ENCODE measurements at regions not wholly inside any gene's neighbourhood (a gene's known extent, or its start where the extent isn't known, plus 50 kb on each side); places are given as distances from the start of the nearest gene placed in this dataset.

DNA sequence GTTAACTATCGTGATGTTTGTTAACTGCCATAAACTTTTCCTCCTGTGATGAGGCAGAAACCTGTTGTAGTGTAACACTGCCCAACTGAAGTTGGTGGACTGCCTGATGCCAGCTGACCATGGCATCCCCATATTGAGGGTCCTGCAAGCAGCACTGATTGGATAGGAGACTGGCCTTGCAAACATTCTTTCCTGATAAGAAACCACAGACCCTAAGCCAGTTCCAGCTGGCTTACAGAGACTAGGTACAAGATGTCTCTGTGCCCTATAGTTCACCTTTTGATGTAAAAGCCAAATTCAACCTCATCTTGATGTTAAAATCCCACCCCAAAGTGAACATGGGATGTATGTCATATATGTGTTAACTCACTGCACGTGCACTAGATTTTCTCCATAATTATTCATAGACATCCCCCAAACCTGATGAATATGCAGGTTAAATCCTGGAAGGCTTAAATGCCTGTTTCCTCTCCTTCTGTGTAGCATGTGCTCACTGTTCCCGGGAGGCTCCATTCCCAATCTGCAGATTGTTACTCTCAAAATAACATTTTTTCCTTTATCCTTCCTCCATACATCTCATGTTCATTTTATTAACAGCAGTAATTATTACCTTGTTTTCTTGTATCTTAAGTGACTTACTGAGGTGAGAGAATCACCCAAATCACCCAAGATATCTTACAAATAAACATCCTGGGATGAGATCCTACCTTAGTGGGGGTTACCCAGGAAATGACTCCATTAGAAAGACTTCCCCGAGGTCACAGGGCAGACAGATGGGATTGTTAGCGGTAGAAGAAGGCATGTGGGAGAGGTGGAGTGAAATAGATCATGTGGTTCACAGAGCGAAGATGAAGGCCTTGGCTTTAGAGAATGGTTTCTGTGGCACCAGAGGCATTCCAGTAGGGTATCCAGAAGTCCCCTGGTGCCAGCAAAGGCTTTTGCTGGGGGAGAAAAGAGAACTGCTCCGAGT, 566.7 kb downstream of the CCDC171 start:
- peaks cover 40% of the 10 kb centered on the region for H3K4me1 Mint-ChIP-seq (ENCODE audit: unreplicated experiment)
- DNase-seq (ENCODE audit: extremely low spot score, unreplicated experiment) = no peak
- TF ChIP-seq, protein P1, sequence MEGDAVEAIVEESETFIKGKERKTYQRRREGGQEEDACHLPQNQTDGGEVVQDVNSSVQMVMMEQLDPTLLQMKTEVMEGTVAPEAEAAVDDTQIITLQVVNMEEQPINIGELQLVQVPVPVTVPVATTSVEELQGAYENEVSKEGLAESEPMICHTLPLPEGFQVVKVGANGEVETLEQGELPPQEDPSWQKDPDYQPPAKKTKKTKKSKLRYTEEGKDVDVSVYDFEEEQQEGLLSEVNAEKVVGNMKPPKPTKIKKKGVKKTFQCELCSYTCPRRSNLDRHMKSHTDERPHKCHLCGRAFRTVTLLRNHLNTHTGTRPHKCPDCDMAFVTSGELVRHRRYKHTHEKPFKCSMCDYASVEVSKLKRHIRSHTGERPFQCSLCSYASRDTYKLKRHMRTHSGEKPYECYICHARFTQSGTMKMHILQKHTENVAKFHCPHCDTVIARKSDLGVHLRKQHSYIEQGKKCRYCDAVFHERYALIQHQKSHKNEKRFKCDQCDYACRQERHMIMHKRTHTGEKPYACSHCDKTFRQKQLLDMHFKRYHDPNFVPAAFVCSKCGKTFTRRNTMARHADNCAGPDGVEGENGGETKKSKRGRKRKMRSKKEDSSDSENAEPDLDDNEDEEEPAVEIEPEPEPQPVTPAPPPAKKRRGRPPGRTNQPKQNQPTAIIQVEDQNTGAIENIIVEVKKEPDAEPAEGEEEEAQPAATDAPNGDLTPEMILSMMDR (IDR thresholded peaks at IDR 0.05) = no peak
- H3K27me3 Mint-ChIP-seq (ENCODE audit: unreplicated experiment) = no peaks in the 10 kb centered on the region
- H3K9me3 Mint-ChIP-seq (ENCODE audit: unreplicated experiment) = no peaks in the 10 kb centered on the region
- H3K36me3 Mint-ChIP-seq (ENCODE audit: unreplicated experiment) = no peaks in the 10 kb centered on the region
- peak overlapping the region; percentile 94 for H3K27ac Mint-ChIP-seq (ENCODE audit: unreplicated experiment)
- H3K4me3 Mint-ChIP-seq (ENCODE audit: unreplicated experiment) = peak overlapping the region; percentile 43

DNA sequence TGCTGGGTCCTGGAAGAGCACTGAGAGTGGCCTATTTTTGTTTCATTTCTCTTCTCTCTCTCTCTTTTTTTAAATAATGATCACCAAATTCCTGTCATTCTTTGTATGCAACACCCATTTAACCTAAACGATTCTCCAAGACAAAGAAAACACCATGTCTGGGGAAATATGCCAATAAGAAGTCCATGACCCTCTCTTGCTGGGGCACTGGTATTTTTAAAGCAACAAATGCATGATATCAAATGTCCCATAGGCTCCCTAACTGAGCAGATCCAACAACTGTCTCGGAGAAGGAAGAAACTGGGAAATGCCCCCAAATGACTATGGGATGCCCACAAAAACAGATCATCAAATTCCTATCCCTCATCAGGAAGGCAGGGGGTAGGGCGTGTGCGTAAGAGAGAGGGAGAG, 567.4 kb downstream of the CCDC171 start:
- H3K4me1 Mint-ChIP-seq (ENCODE audit: unreplicated experiment) = peaks cover 41% of the 10 kb centered on the region
- no peaks in the 10 kb centered on the region for H3K36me3 Mint-ChIP-seq (ENCODE audit: unreplicated experiment)
- no peak for DNase-seq (ENCODE audit: extremely low spot score, unreplicated experiment)
- H3K27me3 Mint-ChIP-seq (ENCODE audit: unreplicated experiment) = no peaks in the 10 kb centered on the region
- H3K9me3 Mint-ChIP-seq (ENCODE audit: unreplicated experiment) = no peaks in the 10 kb centered on the region
- H3K27ac Mint-ChIP-seq (ENCODE audit: unreplicated experiment) = peak overlapping the region; percentile 94
- TF ChIP-seq, protein P1 (IDR thresholded peaks at IDR 0.05) = no peak
- peak overlapping the region; percentile 43 for H3K4me3 Mint-ChIP-seq (ENCODE audit: unreplicated experiment)

DNA sequence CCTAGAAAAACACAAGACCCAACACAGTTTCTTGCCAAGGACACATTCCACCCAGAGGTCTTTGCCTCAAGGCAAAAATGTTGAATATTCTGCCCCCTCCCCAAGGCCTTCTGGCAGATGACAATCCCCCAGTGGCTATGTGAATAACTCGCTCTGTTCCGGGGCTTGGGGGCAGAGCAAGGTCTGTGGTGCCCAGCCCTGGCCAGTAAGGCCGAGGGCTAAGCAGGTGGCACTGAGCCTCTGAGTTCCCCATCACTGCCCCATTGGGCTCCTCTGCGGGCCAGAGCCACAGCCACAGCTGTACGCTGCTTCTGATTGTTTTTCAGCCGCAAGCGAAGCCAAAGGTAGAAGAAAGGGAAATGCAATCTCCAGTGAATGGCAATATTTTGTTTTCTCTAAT, 567.9 kb downstream of the CCDC171 start:
- H3K27me3 Mint-ChIP-seq (ENCODE audit: unreplicated experiment) = no peaks in the 10 kb centered on the region
- peaks cover 46% of the 10 kb centered on the region for H3K4me1 Mint-ChIP-seq (ENCODE audit: unreplicated experiment)
- H3K9me3 Mint-ChIP-seq (ENCODE audit: unreplicated experiment) = no peaks in the 10 kb centered on the region
- H3K4me3 Mint-ChIP-seq (ENCODE audit: unreplicated experiment) = no peak overlapping the region
- TF ChIP-seq, protein P1 (IDR thresholded peaks at IDR 0.05) = no peak
- DNase-seq (ENCODE audit: extremely low spot score, unreplicated experiment) = no peak
- peak overlapping the region; percentile 94 for H3K27ac Mint-ChIP-seq (ENCODE audit: unreplicated experiment)
- no peaks in the 10 kb centered on the region for H3K36me3 Mint-ChIP-seq (ENCODE audit: unreplicated experiment)

DNA sequence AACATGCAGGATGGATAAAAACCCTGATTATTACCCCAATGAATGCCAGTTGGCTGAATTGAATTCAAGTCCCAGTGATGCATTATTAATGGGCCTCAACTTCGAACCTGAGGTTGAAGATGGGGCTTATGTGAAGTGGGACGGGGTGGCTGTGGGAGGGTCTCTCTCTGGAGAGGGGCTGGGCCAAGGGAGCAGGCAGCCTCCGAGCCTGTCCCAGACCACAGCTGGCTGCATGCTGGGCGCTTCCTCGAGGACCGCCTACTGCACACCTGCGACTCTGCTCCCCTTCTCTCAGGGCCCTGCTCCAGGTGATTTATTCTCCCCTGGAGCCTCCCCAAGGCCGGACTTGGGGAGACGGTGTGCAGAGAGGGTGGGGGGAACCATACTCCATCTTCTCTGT, 568.3 kb downstream of the CCDC171 start:
- TF ChIP-seq, protein P1 (IDR thresholded peaks at IDR 0.05) = no peak
- Mint-ChIP-seq H3K27ac (ENCODE audit: unreplicated experiment) (peak overlapping the region; percentile 94), H3K4me1 (ENCODE audit: unreplicated experiment) (peaks cover 49% of the 10 kb centered on the region), H3K9me3 (ENCODE audit: unreplicated experiment) (no peaks in the 10 kb centered on the region), H3K27me3 (ENCODE audit: unreplicated experiment) (no peaks in the 10 kb centered on the region), H3K4me3 (ENCODE audit: unreplicated experiment) (no peak overlapping the region), H3K36me3 (ENCODE audit: unreplicated experiment) (no peaks in the 10 kb centered on the region)
- DNase-seq (ENCODE audit: extremely low spot score, unreplicated experiment) = no peak

DNA sequence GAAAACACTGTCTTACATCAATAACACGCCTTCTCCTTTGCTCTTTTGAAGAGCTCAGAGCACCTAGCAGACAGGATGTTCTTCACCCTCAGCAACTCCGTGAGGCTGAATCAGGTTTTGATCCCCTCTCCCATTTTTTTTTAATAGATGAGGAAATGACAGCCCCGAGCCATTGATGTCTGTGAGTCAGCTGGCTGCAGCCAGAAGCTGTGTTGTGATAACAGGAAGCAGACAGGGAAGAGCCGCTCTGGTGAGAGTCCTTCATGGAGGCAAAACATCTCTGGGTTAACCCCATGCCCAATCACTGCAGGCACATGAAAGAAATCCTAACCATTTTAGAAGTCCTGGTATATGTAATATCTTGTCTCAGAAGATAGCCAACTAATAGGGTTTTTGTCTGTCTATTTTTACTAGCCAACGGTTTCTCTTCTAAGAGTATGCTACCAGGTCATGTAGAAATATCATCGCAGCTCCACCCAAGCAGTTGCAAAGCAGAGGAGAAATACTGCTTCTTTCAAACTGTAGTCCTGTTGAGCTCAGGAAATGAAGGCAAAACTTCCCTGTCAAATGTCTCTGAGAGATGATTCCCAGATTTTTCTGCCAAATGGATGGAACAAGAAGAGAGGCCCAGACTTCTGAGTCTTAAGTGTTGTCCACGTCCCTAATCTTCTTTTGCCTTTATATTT, 568.9 kb downstream of the CCDC171 start:
- Mint-ChIP-seq H3K36me3 (ENCODE audit: unreplicated experiment) (no peaks in the 10 kb centered on the region), H3K4me3 (ENCODE audit: unreplicated experiment) (no peak overlapping the region), H3K9me3 (ENCODE audit: unreplicated experiment) (no peaks in the 10 kb centered on the region), H3K27ac (ENCODE audit: unreplicated experiment) (peak overlapping the region; percentile 78), H3K4me1 (ENCODE audit: unreplicated experiment) (peaks cover 55% of the 10 kb centered on the region), H3K27me3 (ENCODE audit: unreplicated experiment) (no peaks in the 10 kb centered on the region)
- TF ChIP-seq, protein P1 (IDR thresholded peaks at IDR 0.05) = no peak
- DNase-seq (ENCODE audit: extremely low spot score, unreplicated experiment) = no peak

All from osteocyte (in vitro differentiated cells).